Endothelial cell of umbilical vein (primary cell): ENCODE measurements at regions not wholly inside any gene's neighbourhood (a gene's known extent, or its start where the extent isn't known, plus 50 kb on each side); places are given as distances from the start of the nearest gene placed in this dataset.

Experiments used
- CTCF ChIP-seq, 2 donors: IDR thresholded peaks; 1 replicate in 1 of 2; 2 replicates in 1 of 2; pipeline ENCODE4 v1.5.1; 2011; ENCODE audit warnings: low read length in 2 of 2, mild to moderate bottlenecking in 2 of 2, moderate library complexity in 2 of 2, control low read depth in 1 of 2, inconsistent platforms in 1 of 2, low read depth in 1 of 2; ENCODE audit not compliant: insufficient read depth in 1 of 2; ENCODE audit errors: extremely low read depth in 1 of 2
- POLR2A ChIP-seq: IDR thresholded peaks from 2 replicates; pipeline ENCODE4 v1.6.1; 2012; ENCODE audit warnings: low read depth, mild to moderate bottlenecking, control low read depth, low read length
- POLR2AphosphoS5 ChIP-seq: IDR thresholded peaks from 2 replicates; pipeline ENCODE4 v1.6.1; 2012; ENCODE audit warnings: low read depth, mild to moderate bottlenecking, control low read depth, low read length, moderate library complexity; ENCODE audit not compliant: insufficient read depth
- TF ChIP-seq, protein P1 (sequence below): IDR thresholded peaks from 2 replicates; pipeline ENCODE4 v1.6.1; 2011; ENCODE audit not compliant: insufficient read depth, insufficient read length

- no peak for TF ChIP-seq CTCF (IDR thresholded peaks at IDR 0.05; ENCODE audit: extremely low read depth in 1 of 2, insufficient read depth in 1 of 2, low read depth in 1 of 2, low read length in 2 of 2)
- TF ChIP-seq, protein P1, sequence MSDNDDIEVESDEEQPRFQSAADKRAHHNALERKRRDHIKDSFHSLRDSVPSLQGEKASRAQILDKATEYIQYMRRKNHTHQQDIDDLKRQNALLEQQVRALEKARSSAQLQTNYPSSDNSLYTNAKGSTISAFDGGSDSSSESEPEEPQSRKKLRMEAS = no peak
- TF ChIP-seq POLR2AphosphoS5 = no peak
- TF ChIP-seq POLR2A = no peak
Observed at GRCh38 chr1:30658014-30658336, 65.4 kb downstream of the MATN1 start.
